PC-9 (cell line): ENCODE measurements at regions not wholly inside any gene's neighbourhood (a gene's known extent, or its start where the extent isn't known, plus 50 kb on each side); places are given as distances from the start of the nearest gene placed in this dataset.
A peak's percentile ranks its signal among the peaks of the same experiment; 100 is the strongest.

ENCODE experiments used
- BruUV-seq: library from RNA; stranded (reverse); fragments of 400-500 nt; replicated peaks from 2 replicates; lab custom pipeline; 2021; lab: Mats Ljungman, UMichigan
- CTCF ChIA-PET: fragments of 300-600 bp; sonication (Branson Sonifier 250); formaldehyde crosslinking; loops from one replicate; lab custom pipeline; 2022; ENCODE audit warnings: antibody characterized with exemption; lab: Charles Lee
- POLR2A ChIA-PET: fragments of 300-600 bp; sonication (Branson Sonifier 250); formaldehyde crosslinking; loops from one replicate; lab custom pipeline; 2022; ENCODE audit warnings: antibody characterized with exemption; ENCODE audit not compliant: unreplicated experiment; lab: Charles Lee
- DNase-seq, 2 experiments: peaks; one replicate each; pipeline versions ENCODE4 v3.0.0 to v3.0.0-alpha.2; 2015 to 2022; ENCODE audit warnings: mixed read lengths in 1 of 2
- H2AFZ ChIP-seq: fragments of 200-600 bp; sonication (generic); 2 replicates; pipeline ENCODE4 v1.8.1; 2017; ENCODE audit warnings: antibody characterized with exemption
- H3F3A ChIP-seq: fragments of 200-600 bp; sonication (generic); 2 replicates; pipeline ENCODE4 v1.8.1; 2017; ENCODE audit warnings: antibody characterized with exemption, mild to moderate bottlenecking, low read depth; ENCODE audit not compliant: insufficient read depth
- H3K27ac ChIP-seq: fragments of 200-600 bp; sonication (generic); 2 replicates; pipeline ENCODE4 v1.6.1; 2016; ENCODE audit warnings: mixed run types
- H3K27me3 ChIP-seq: fragments of 200-600 bp; sonication (generic); 2 replicates; pipeline ENCODE4 v1.6.1; 2016; ENCODE audit warnings: low read depth, mixed run types; ENCODE audit not compliant: insufficient read depth
- H3K36me3 ChIP-seq: fragments of 200-600 bp; sonication (generic); 2 replicates; pipeline ENCODE4 v1.6.1; 2016; ENCODE audit warnings: low read depth, mixed run types
- H3K4me1 ChIP-seq: fragments of 200-600 bp; sonication (generic); replicated peaks from 2 replicates; pipeline ENCODE4 v1.6.1; 2016; ENCODE audit warnings: mixed run types; ENCODE audit not compliant: insufficient read depth
- H3K4me2 ChIP-seq: fragments of 200-600 bp; sonication (generic); 2 replicates; pipeline ENCODE4 v1.6.1; 2017; ENCODE audit warnings: mixed run types
- H3K4me3 ChIP-seq: fragments of 200-600 bp; sonication (generic); 2 replicates; pipeline ENCODE4 v1.6.1; 2016; ENCODE audit warnings: mixed run types
- H3K79me2 ChIP-seq: fragments of 200-600 bp; sonication (generic); 2 replicates; pipeline ENCODE4 v1.6.1; 2017; ENCODE audit warnings: low read depth, mixed run types
- H3K9me2 ChIP-seq: fragments of 200-600 bp; sonication (generic); 2 replicates; pipeline ENCODE4 v1.8.1; 2017; ENCODE audit warnings: mild to moderate bottlenecking; ENCODE audit not compliant: insufficient read depth
- H3K9me3 ChIP-seq: fragments of 200-600 bp; sonication (generic); 2 replicates; pipeline ENCODE4 v1.8.1; 2016; ENCODE audit warnings: low read depth; ENCODE audit not compliant: insufficient read depth
- H4K20me1 ChIP-seq: fragments of 200-600 bp; sonication (generic); 2 replicates; pipeline ENCODE4 v1.8.1; 2017; ENCODE audit not compliant: insufficient read depth
- CTCF ChIP-seq: fragments of 200-600 bp; sonication (generic); conservative IDR thresholded peaks from 2 replicates; pipeline ENCODE4 v1.6.1; 2017; ENCODE audit warnings: mixed run types, antibody characterized with exemption, mild to moderate bottlenecking, moderate library complexity
- EZH2 ChIP-seq: fragments of 200-600 bp; sonication (generic); IDR thresholded peaks from 2 replicates; pipeline ENCODE4 v1.8.0; 2017; ENCODE audit warnings: antibody characterized with exemption, low read depth
- intact Hi-C: fragments of 100-400 bp; cut with micrococcal nuclease; formaldehyde crosslinking; loops from one replicate; pipeline ENCODE4 v1.10.0; 2022; ENCODE audit not compliant: unreplicated experiment

DNA sequence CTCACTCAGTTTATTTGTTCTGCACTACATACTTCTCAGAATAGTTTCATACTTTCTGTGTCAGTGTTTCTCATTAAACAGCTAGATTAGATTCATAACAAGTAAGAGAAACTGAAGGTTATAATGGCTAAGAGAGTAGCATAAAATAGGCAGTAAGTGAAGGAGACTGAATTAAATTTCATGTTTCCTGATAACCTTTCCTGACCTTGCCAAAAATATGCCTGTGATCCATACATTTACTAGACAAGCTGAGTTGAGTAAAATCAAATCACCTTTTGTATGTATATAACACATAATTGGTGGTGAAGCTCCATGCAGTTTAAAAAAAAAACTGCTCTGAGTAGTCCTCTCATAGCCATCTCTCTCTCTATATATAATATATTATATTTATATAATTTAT is 545.3 kb upstream of the PCDH20 start:
- POLR2A ChIA-PET, result no interaction called here
- Histone ChIP-seq H3K36me3 (no peaks in the 10 kb centered on the region), H4K20me1 (no peaks in the 10 kb centered on the region), H3K9me2 (no peaks in the 10 kb centered on the region), H3K4me2 (no peak overlapping the region), H3K27ac (no peak overlapping the region), H3K27me3 (no peaks in the 10 kb centered on the region), H3K9me3 (no peaks in the 10 kb centered on the region), H3K4me3 (no peak overlapping the region), H3K4me1 (no peaks in the 10 kb centered on the region), H2AFZ (no peak overlapping the region), H3K79me2 (no peaks in the 10 kb centered on the region), H3F3A (no peaks in the 10 kb centered on the region)
- no TSS peak for BruUV-seq
- DNase-seq, result no peak
- CTCF ChIA-PET, result no interaction called here
- no peak for TF ChIP-seq EZH2
- TF ChIP-seq CTCF, result no peak
- intact Hi-C loops, result no loop called here

DNA sequence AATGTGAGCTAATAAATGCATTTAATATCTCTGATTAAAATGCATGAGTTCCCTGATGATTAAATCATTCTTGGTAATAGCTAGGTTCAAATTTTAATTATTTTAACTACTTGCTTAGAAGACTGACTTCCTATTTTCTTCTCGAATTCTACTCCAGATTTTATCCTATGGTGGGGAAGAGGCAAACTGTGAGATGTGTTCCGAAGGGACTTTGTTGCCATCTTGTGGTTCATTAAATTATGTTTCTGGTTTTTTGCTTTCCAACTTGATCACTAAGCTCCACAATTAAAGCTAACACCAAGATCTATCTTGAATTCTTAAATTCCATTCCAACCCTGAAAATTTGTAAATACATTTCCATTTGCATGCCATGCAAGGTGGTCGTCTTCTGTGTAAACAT is 538.4 kb upstream of the PCDH20 start:
- no peaks in the 10 kb centered on the region for H3K27me3 ChIP-seq
- TF ChIP-seq EZH2, result no peak
- TF ChIP-seq CTCF, result peak; percentile 55
- no peaks in the 10 kb centered on the region for H3K9me3 ChIP-seq
- POLR2A ChIA-PET, result no interaction called here
- H3K4me1 ChIP-seq, result no peaks in the 10 kb centered on the region
- no peak overlapping the region for H2AFZ ChIP-seq
- no peak overlapping the region for H3K4me3 ChIP-seq
- no peaks in the 10 kb centered on the region for H3K79me2 ChIP-seq
- CTCF ChIA-PET, result interaction anchor here (0.7 to 1.2 kb wide), 2 partner anchors 610 to 1506 kb away, joined by 3 to 4 read pairs; no protein-coding TSS in a partner anchor
- intact Hi-C loops, result loop anchor here (2.0 to 10.0 kb wide), 4 partner anchors 543 to 1509 kb away; no protein-coding TSS in a partner anchor
- no peaks in the 10 kb centered on the region; the same call in 1 of the 2 replicates for H3K9me2 ChIP-seq
- DNase-seq, result no peak
- no peak overlapping the region for H3K4me2 ChIP-seq
- H4K20me1 ChIP-seq, result no peaks in the 10 kb centered on the region
- no peaks in the 10 kb centered on the region for H3K36me3 ChIP-seq
- no peak overlapping the region for H3K27ac ChIP-seq
- H3F3A ChIP-seq, result no peaks in the 10 kb centered on the region
- no TSS peak for BruUV-seq

DNA sequence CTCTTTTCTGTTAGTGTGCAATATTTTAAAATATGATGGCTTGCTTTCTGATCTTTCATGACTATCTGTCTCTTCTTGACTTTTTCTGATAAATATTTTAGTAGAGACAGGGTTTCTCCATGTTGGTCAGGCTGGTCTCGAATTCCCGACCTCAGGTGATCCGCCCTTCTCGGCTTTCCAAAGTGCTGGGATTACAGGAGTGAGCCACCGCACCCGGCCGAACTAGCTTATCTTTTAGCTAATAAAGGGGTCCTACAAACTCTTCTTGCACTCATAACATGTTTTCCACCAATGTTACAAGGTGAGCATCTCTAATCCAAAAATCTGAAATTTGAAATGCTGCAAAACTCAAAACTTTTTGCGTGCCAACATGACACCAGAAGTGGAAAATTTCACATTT is 535.2 kb upstream of the PCDH20 start:
- Histone ChIP-seq H3K27ac (no peak overlapping the region), H3K36me3 (no peaks in the 10 kb centered on the region), H3F3A (no peaks in the 10 kb centered on the region), H3K9me2 (no peaks in the 10 kb centered on the region; the same call in 1 of the 2 replicates), H3K27me3 (no peaks in the 10 kb centered on the region), H3K9me3 (no peaks in the 10 kb centered on the region), H3K4me3 (no peak overlapping the region), H3K4me1 (no peaks in the 10 kb centered on the region), H4K20me1 (no peaks in the 10 kb centered on the region), H2AFZ (no peak overlapping the region), H3K4me2 (no peak overlapping the region), H3K79me2 (no peaks in the 10 kb centered on the region)
- no peak for DNase-seq
- intact Hi-C loops, result loop anchor here (5.0 to 10.0 kb wide), 3 partner anchors 664 to 1506 kb away; no protein-coding TSS in a partner anchor
- POLR2A ChIA-PET, result no interaction called here
- CTCF ChIA-PET, result no interaction called here
- no TSS peak for BruUV-seq
- TF ChIP-seq EZH2, result no peak
- no peak for TF ChIP-seq CTCF
